HepG2 (cell line): ENCODE measurements at regions not wholly inside any gene's neighbourhood (a gene's known extent, or its start where the extent isn't known, plus 50 kb on each side); places are given as distances from the start of the nearest gene placed in this dataset.

Experiments
- ARHGAP35 ChIP-seq: sonication (generic); formaldehyde crosslinking; IDR thresholded peaks from 2 replicates; pipeline ENCODE4 v1.9.0; 2022; ENCODE audit warnings: mild to moderate bottlenecking, inconsistent platforms, moderate library complexity, missing genetic modification reagents, borderline replicate concordance
- CTCF ChIP-seq: sonication (generic); formaldehyde crosslinking; IDR thresholded peaks from 2 replicates; pipeline ENCODE4 v1.5.0; 2020; ENCODE audit warnings: mild to moderate bottlenecking, missing genetic modification reagents, moderate library complexity
- MAFG ChIP-seq: sonication (generic); formaldehyde crosslinking; IDR thresholded peaks from 2 replicates; pipeline ENCODE4 v1.5.1; 2020; ENCODE audit warnings: mild to moderate bottlenecking, missing genetic modification reagents
- NFYB ChIP-seq: sonication (generic); formaldehyde crosslinking; IDR thresholded peaks from 2 replicates; pipeline ENCODE4 v1.4.0; 2020; ENCODE audit warnings: missing genetic modification reagents
- SP2 ChIP-seq: sonication (generic); formaldehyde crosslinking; IDR thresholded peaks from 2 replicates; pipeline ENCODE4 v1.5.1; 2020; ENCODE audit warnings: mild to moderate bottlenecking, missing genetic modification reagents
- TRIM24 ChIP-seq: sonication (generic); formaldehyde crosslinking; IDR thresholded peaks from 2 replicates; pipeline ENCODE4 v1.8.0; 2022; ENCODE audit warnings: mild to moderate bottlenecking, missing genetic modification reagents
- ZBTB34 ChIP-seq: sonication (generic); formaldehyde crosslinking; IDR thresholded peaks from 2 replicates; pipeline ENCODE4 v1.8.0; 2022; ENCODE audit warnings: mild to moderate bottlenecking, missing genetic modification reagents
- ZIK1 ChIP-seq: sonication (generic); formaldehyde crosslinking; IDR thresholded peaks from 2 replicates; pipeline ENCODE4 v1.5.0; 2020; ENCODE audit warnings: mild to moderate bottlenecking, low read depth, missing genetic modification reagents, borderline replicate concordance
- ZNF3 ChIP-seq: IDR thresholded peaks from 2 replicates; pipeline ENCODE4 v1.7.0; 2017; ENCODE audit warnings: inconsistent platforms
- ZNF687 ChIP-seq: sonication (generic); formaldehyde crosslinking; IDR thresholded peaks from 2 replicates; pipeline ENCODE4 v1.5.1; 2020; ENCODE audit warnings: mild to moderate bottlenecking, missing genetic modification reagents, moderate library complexity

DNA sequence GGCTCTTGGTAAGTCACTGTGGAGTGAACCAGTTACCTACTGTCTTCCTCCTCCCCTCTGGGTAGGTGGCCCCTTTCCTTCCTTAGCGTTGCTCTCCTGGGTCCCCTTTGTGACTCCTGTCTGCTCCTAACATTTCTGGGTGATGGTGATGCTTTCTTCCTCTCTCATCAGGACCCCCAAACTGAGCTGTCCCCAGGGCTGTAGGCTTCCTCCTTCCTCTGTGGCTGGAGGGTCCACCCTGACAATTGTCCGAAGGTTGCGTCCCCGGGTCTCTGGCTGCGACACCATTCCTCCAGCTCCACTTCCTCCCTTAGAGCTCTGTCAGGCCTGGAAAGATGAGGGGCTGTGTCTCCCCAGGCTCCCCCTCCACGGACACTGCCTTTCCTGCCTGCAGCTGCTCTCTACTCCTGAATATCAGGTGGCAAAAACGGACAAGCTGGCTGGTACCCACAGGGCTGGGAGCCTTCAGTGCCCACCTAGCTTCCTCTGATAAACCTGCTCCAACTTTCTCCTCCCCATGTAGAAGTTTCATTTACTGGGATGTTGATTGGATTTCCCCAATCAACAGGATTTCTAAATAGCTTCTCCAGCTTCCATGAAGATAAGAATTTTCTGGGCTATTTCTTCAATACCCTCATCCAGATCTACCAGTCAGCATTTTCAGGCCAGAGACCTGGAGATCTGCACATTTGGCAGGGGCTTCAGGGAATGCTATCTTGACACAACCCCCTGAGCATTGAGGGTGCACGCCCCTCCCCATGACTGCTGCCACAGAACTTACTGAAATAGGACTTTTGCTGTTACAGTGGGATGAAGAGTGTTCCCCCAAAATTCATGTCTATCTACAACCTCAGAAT, 506.5 kb downstream of the TCERG1L start:
- no peak for TF ChIP-seq ZBTB34 (CRISPR knock-in tag)
- no peak for TF ChIP-seq CTCF (CRISPR knock-in tag)
- no peak for TF ChIP-seq SP2
- no peak for TF ChIP-seq MAFG (CRISPR knock-in tag)
- TF ChIP-seq TRIM24 (CRISPR knock-in tag) = no peak
- TF ChIP-seq NFYB = no peak
- TF ChIP-seq ZIK1 (CRISPR knock-in tag) = no peak
- no peak for TF ChIP-seq ARHGAP35
- TF ChIP-seq ZNF687 (CRISPR knock-in tag) = no peak
- no peak for TF ChIP-seq ZNF3 (CRISPR knock-in tag)
